GM12864 (cell line): ENCODE measurements at regions not wholly inside any gene's neighbourhood (a gene's known extent, or its start where the extent isn't known, plus 50 kb on each side); places are given as distances from the start of the nearest gene placed in this dataset.

Source experiments
- DNase-seq: peaks from one replicate; pipeline ENCODE4 v3.0.0-alpha.2; 2011; ENCODE audit warnings: low read depth
- H3K4me3 ChIP-seq: 2 replicates; pipeline ENCODE4 v1.5.1; 2011; ENCODE audit warnings: mild to moderate bottlenecking, low read depth, low read length, control low read depth
- CTCF ChIP-seq: IDR thresholded peaks from 2 replicates; pipeline ENCODE4 v1.5.1; 2011; ENCODE audit warnings: low read depth, mild to moderate bottlenecking, moderate library complexity, low read length, control low read depth, inconsistent platforms; ENCODE audit errors: missing control alignments

GRCh38 chr1:14259191-14259757, 339.2 kb upstream of the KAZN start:
- TF ChIP-seq CTCF: no peak
- no peak overlapping the region for H3K4me3 ChIP-seq
- DNase-seq: no peak

GRCh38 chr1:14260480-14260879, 338.0 kb upstream of the KAZN start:
- TF ChIP-seq CTCF: no peak

GRCh38 chr1:14261395-14261794, 337.1 kb upstream of the KAZN start:
- TF ChIP-seq CTCF: no peak
- H3K4me3 ChIP-seq: no peak overlapping the region
- no peak for DNase-seq

More at GRCh38 chr1:14260480-14260879, 338.0 kb upstream of the KAZN start:
- no peak overlapping the region for H3K4me3 ChIP-seq
- DNase-seq: no peak

- no peak for TF ChIP-seq CTCF
- DNase-seq: no peak
- H3K4me3 ChIP-seq: no peak overlapping the region
These were observed 335.8 kb upstream of the KAZN start for GRCh38 chr1:14262637-14263036.

- no peak for TF ChIP-seq CTCF
- DNase-seq: no peak
- no peak overlapping the region for H3K4me3 ChIP-seq
These were observed 335.3 kb upstream of the KAZN start for GRCh38 chr1:14263225-14263624.

GRCh38 chr1:14263671-14264070, 334.8 kb upstream of the KAZN start:
- TF ChIP-seq CTCF: no peak
- no peak for DNase-seq
- H3K4me3 ChIP-seq: no peak overlapping the region

- no peak overlapping the region for H3K4me3 ChIP-seq
- no peak for TF ChIP-seq CTCF
- DNase-seq: no peak
These were observed 333.0 kb upstream of the KAZN start for GRCh38 chr1:14265495-14265894.
